Bone marrow (tissue), 2 donors: ENCODE measurements at regions not wholly inside any gene's neighbourhood (a gene's known extent, or its start where the extent isn't known, plus 50 kb on each side); places are given as distances from the start of the nearest gene placed in this dataset.

Source experiments
- DNase-seq, 2 donors: peaks; one replicate each; lab custom pipeline; 2025; lab: John Stamatoyannopoulos, UW

DNA sequence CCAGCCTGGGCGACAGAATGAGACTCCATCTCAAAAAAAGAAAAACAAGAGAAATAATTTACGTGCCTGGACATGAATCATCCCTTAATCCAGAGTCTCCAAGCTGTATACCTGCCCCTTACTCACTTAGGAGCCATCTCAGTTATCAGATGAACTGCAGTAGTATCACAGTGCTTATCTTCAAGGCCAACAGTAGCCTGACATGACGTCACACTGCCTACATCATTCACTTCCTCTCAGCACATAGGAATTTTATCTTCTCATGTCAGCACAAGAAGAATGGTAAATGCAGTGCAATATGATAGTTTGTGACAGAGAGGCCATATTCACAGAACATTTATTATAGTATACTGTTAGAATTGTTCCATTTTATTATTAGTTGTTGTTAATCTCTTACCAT lies 216.6 kb downstream of the SS18 start:
- no peak for DNase-seq

DNA sequence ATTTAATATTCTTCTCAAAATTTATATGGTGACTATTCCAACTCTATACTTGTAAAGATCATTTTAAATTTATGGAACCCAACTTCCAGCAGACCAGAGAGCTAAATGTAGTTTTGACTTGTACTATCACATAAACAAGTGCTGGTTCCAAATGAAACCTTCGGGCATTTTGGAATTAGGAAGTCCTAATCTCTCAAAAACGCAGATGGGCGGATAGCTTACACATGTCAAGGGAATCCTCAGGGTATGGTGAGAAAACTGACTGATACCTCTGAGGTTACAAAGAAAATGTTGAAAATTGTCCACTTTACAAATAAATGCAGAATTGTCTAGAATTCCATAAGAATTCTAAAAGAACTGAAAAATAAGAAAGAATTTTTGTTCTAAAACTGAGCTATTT lies 224.1 kb downstream of the SS18 start:
- DNase-seq, result no peak

DNA sequence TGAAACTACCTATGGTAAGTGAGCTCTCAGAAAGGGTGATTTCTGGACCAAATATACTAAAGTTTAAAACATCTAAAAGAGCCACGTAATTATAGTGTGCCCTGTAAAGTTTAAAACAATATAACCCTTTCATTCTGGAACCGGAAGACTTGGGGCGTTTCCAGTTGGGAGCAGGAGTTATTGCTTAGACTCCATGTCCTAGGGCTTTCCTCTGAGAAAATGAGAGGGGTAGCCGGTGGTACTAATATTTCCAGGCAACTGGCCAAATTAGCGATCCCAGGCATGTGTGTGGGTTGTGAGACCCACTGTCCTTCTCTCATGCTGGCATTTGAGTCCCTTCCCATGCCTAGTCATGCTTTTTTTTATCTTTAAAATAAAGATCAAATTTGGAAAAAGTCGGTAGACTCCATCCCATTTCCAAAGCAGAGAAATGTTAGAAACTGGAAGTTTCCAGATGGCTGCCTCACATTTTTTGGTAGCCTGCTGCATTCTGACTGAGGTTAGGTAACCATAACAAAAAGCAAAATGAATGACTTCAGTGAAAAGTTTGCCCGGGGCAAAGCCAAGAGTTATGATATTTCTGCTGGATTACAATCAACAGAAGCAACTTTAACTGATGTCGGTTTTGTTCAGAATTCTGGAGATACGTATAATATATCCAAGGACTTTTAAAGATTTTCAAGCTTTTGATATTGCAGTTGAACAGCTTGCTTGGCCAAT lies 227.4 kb downstream of the SS18 start:
- DNase-seq, result no peak

DNA sequence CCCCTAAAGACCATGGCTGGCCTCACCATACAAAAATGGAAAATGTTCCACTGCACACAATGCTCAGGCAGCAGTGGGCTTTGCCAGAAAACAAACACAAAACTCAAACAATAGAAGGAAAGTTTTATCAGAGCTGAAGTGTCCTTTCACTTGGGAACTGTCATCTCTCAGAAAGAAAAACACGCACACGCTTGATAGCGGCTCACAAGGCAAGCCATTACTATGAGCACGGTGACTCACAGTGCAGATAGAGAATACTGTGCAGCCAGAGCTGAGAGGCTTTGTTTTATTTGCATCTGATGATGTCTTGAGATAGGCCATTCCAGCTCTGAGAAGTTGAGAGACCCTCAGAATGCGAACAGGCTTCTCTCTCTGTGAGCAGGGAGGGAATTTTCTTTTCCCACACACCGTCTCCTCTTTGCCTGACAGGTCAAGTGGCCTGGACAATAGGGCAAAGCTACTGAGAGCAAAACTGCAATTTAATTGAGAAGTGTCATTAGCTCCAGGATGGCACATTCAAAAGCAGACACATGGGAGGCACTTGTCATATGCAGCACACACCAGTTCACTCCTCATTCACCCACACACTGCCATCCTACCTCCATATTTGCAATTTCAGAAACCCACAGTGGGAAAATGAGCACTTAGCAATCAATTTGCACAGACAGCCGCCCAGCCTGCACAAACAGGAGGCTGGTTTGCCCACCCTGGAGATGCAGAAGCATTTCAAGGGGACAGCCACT lies 236.6 kb downstream of the SS18 start:
- DNase-seq, result no peak

DNA sequence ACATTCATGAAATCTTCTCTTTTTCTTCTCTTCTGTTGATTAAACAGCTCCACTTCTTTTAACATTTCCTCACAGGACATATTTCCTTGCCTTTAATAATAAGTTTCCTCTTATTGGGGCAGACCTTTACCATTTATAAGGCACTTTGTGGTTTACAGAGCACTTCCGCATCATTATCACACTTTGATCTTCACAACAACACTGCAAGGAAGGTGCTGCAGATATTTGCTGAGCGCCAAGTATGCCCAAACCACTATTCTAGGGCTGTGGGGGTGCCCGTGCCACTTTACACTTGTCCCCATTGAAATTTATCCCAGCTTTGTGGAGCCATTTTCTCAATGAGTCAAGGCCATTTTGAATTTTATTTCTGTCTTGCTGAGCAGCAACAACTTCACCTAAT lies 246.6 kb downstream of the SS18 start:
- DNase-seq, result no peak

DNA sequence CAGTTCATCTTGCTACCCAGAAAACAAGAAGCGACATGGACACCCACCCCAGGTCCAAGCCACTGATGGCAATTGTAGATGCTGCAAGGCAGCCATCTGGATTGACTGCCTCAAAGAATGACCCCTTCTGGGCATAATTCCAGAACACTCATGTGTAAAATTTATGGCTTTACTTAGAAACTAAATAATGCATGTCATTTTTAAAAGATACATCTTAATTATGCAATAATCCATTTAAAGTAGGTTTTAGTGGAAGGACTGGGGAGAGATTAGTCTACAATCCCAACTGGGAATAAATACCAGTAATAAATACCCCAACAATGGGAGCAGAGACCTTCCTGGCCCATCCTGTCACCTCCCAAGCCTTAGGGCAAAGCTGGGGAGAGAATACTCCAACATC lies 247.7 kb downstream of the SS18 start:
- no peak for DNase-seq

DNA sequence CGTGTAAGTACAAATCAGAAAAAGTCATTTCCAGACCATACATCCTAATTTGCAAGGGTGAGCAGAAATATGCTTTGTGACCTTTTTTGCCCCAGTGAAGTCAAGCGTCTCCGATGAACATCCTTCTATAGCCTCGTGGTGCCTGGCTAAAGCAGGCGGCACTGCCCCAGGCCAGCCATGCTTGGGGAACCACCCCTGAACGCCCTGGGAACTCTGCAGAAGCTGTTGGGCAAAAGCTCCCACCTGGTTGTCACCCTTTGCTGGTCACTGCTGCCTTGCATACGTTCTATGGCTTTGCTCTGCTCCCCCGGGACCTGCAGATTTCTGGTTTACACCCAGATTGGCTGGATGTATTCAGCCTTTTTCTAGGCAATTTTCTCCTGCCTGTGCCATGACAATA lies 256.4 kb downstream of the SS18 start:
- DNase-seq, result no peak

DNA sequence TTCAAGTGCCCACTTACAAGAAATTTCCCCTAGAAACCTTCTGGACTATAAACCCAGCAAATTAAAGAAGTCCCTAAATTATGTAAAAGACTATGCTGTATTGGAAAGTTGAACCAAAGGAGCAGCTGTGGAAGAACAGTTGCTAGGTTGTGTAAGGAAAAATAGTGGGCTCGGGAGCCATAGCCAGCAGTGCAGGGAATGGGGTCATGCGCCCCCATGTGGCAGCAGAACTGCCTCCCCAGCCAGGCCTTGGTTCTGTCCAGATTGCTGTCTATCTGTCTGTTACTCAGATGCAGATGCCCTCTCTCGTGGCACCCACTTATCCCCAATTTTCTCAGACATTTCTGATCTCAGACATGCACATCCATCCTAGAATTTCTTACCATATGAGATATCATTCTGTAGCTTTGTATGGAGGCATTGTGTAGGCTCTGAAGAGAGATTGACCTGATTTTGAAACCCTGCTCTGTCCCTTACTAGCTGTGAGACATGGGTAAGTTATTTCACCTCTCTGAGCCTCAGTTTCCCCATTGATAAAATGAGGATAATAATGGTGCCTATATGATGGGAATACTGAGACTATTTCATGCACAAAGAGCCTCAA lies 258.3 kb downstream of the SS18 start:
- no peak for DNase-seq

DNA sequence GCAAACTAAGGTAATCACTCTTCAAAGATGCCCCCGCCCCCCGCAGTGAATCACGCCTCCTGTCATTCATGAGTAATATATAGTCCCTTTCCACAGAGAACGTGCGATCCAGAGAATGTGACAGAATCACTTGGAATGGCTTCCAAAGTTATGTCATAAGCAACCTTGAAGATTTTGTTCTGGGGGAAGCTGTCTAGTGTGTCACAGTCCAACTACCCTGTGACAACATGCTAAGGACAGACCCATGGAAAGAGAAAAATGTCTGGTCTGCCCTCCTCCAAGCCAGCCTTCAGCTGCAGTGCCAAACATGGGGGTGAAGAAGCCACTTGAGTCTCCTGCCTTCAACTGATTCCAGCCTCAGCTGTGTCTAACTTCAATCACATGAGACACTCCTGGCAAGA lies 259.1 kb downstream of the SS18 start:
- DNase-seq, result no peak

DNA sequence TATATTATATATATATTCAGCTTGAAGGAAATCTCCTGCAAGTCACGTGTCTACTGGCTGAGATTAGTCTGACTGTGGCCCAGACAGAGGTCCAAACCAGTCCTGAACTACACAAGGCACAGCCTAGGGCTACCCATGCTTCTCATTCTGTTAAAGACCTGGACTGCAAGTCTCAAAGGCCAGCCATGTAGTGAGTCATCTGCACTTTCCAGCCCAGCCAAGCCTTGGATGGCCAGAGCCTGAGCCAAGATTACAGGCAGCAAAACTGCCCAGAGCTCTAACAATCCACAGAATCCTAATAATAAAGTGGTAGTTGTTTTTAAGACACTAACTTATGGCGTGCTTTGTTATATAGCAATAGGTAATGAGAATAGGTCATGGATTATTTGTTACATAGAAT lies 259.6 kb downstream of the SS18 start:
- DNase-seq, result no peak

DNA sequence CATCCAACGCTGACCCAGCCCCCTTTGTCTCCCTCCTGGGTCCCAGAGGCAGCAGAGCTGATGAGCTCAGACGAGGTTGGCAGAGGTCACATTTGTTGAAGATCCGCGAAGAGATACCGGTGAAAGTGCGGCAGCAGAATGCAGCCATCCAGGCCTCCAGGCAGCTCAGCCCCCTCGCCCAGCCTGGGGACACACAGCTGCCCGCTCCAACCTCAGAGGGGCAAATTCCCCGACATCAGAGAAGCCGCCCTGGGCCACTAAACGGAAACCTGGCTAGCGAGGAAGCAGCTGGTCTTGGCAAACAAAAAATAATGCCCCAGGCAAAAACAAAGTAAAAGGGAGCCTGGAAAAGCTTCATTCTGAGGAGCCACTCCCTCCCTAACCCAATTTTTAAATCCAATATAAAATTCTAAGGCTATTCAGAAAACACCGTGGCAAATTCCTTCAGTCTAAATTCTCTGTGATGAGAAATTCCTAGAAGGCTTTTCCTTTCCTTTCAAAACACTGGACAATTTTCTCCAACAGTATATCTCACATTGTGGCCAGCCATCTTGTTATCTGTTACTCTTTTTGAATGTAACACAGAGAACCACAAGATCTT lies 262.4 kb downstream of the SS18 start:
- no peak for DNase-seq

DNA sequence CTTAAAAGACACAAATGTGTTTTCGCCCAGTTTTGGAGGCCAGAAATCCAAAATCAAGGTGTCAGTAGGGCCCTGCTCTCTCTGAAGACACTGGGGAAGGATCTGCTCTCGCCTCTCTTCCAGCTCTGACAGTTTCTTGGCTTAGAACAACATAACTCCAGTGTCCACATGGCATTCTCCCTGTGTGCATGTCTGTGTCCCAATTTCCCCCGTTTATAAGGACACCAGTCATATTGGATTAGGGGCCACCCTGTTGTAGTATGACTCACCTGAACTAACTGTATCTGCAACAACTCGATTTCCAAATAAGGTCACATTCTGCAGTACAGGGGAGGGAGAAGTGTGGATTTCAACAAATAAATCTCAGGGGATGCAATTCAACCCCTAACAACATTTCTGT lies 263.2 kb downstream of the SS18 start:
- no peak for DNase-seq

DNA sequence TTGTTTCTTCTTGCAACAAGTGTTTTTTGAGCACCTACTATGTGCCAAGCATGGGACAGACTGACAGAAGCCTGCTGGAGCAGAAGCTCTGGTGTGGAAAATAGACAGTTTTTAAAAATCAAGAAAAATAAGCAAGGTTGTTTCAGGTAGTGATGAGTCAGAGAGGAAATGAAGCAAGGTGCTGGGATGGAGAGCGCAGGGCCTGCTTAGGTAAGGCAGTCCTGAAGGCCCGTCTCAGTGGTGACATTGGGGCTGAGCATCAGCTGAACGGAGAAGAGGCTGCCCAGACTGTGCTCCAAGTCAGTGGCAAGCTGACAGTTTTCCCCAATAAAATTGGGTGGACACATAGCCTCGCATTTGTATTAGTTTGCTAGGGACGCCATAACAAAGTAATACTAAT lies 263.6 kb downstream of the SS18 start:
- DNase-seq, result no peak

DNA sequence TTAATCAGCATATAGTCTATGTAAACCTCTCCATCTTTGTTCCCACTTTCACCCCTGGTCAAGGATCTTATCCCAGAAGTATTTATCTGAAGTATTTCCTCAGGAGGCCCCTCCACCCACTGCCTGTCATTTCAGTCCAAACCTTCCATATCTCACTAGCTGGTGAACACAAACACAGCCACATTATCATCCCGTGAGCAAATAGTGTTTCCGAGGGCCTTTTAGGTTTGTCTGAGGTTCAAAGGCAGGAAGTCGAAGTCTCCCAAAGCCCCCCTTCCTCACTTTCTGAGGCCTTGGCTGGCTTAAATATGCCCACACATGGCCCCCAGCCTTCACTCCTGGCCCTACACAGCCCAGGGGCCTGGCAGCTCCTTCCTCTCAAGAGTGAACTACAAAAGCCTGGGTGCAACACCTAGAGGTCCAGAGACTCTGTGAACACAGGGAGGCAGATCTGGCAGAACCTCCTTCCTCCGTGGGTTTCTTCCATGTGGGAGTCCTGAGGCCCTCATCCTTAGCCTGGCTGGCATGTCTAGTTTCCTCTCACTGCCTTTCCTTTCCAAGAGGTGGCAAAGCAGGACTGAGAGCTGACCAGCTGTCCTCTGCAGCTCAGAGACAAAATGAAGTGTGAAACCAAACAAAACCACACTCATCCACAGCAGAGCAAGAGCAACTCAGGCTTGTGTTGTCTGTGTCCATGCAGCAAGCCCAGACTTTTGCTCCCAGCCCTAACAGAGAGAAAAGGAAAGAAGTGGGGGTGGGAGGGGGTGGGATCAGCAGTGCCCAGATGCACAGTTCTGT lies 264.2 kb downstream of the SS18 start:
- DNase-seq, result no peak

DNA sequence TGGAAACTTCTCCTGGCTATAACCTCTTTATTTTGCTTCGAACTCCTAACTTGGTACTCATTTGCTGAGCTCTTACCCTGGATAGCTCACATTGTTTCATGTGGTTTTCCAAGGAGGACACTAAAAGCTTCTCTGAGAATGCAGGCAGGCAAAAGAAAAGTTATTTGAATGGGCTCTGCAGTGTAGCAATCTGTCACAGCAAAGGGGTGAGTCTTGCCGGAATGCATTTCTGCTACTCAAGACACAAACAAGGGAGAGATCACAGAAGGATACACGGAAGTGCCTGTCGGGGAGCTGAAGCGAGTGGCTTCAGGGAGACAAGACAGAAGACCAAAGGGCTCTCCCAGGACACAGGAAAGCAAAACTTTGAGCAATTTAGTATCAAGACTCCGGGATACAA lies 265.4 kb downstream of the SS18 start:
- no peak for DNase-seq

DNA sequence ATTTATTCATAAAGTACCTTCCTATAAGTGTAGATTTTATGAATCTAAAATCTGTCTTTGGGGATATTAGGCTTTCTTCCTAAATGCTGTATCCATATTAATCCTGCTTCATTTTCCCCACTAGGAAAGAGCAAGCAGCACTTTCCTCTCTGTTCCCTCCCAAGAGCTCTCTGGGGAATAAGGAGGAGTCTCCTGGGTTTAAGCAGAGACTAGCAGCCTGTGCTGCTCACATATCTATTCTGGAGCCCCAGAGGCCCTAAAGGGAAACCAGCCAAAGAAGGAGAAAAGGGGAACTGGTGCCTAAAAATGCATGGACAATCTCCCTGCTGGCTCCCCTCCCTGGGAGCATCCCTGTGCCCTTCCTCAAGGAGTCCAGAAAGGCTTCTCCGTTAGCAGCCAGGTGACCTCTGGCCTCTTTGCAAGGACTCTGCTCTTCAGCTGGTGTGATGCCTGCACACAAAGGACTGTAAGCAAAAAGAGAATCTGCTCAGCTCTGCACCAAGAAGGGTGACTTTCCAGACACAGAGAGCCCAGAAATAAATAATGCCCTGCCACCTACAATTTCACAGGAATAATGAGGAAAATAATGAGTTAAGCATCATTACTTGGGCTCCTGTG lies 270.6 kb downstream of the SS18 start:
- no peak for DNase-seq

DNA sequence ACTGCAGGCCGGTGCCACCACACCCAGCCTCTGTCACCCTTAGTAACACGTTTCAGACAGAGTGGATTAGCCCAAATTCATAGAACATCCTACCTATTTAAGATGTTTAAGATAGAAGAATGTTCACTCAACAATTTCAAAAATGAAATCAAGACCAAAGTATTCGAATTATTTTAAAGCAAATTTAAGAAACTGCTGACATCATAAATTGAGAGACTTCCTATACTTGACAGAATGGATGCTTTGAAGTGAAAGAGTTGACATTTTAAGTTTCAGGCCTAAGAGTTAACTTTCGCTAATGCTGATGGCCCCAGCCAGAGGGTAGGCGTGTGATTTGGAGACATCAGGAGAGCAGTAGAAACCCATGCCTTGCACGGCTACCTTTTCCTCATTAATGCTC lies 271.9 kb downstream of the SS18 start:
- no peak for DNase-seq

DNA sequence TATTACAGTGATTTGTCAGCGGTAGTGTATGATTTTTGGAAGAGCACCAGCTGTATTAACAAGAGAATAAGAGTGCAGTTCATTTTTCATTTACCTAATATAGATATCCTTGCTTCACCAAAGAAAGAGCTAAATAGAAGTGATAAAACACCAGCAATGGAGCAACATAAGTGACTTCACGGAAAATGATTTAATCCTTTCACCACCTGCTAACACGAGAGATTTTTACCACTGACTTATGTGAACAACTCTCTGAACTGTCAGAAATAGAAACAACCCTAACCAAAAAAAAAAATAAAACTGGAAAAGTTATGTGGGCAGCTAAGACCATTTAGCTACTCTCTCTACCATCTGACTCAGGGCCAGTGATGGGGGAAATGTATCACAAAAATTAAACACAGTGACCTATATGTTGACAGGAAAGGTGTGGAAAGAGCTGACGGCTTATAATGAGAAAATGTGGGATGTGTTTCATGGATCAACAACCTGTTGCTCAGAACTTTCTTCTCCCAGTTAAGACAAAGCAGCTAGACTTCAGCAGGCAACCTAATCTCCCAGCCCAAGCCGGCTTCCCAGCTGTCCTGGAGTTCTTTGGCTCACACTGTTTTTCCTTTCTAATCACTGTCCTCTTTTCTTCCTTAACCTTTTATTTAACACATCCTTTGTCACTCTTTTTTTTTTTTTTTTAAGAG lies 272.7 kb downstream of the SS18 start:
- no peak for DNase-seq

DNA sequence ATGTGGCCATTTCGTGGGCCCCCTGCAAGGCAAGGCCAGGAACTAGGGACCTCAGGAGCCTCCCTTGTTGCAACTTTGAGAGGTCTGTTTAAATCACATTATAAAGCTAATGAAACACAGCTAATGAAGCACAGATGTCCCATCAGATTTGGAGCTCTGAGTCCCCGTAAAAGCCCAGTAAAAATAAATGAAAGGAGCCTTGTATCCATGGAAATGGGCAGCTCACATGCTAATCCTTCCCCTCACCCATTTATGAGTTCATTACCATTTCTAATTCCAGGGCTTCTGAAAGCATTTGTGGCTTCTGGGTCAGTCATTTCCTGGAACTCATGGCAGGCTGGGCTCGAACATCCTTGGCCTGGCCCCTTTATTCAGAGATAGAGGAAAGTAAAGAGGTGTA lies 274.8 kb downstream of the SS18 start:
- no peak for DNase-seq

DNA sequence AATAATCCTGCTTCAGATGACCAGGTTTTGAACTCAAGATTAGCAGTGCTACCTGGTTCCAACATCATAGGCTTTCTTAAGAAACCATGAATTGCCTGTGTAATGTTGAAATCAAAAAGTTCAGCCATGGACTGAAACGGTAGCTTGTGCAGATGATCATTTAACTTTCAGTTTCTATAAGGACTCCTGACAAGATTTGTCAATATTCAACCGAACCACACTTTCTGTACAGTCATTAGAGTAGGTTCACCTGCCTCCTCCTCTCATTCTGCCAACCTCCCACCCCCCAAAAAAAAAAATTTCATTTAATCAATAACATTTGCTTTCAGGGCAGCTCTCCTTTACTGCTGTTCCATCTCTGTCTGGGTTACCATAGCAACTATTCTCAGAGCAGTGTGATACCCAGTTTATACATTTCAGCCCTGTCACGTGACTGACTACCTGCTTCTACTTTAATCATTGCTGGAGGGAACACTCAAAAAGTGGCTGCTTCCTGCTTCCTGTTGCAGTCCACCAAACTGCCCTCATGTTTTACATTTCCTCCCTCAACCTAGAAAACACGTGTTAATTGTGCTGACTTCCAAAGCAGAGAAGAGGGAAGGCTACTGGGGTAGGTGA lies 275.5 kb downstream of the SS18 start:
- no peak for DNase-seq

DNA sequence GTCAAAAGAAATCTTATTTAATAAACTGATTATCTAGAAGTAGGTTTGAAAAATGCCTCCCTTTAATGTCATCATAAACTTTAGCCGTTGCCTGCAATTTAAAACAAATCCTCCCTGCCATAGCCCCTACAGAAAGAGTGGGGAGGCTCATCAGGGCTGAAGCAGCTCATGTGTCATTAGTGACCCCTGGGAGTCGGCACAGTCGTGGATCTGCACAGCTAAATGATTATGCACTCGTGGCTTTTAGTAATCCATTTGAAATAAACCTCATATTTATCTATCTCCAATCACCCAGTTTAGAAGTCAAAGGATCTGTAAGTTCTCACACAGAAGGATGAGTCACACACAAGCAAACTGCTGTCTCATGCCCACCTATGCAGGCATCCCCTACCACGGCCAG lies 277.3 kb downstream of the SS18 start:
- no peak for DNase-seq
